HG03469 (cell line): ENCODE measurements at regions not wholly inside any gene's neighbourhood (a gene's known extent, or its start where the extent isn't known, plus 50 kb on each side); places are given as distances from the start of the nearest gene placed in this dataset.
"Not testable (repeated sequence)": the region's sequence is repeated elsewhere in the genome, so short reads cannot be mapped to it uniquely, and the experiment has no call there.

ENCODE experiments used
- ATAC-seq: cut with Tn5 transposase; IDR thresholded peaks from one replicate; pipeline ENCODE4 v1.9.1; 2021; ENCODE audit warnings: mild to moderate bottlenecking, moderate library complexity, moderate number of reproducible peaks; ENCODE audit not compliant: unreplicated experiment

- no peak for ATAC-seq
Measured at GRCh38 chr5:128711216-128711615, 173.2 kb upstream of the FBN2 start.

DNA sequence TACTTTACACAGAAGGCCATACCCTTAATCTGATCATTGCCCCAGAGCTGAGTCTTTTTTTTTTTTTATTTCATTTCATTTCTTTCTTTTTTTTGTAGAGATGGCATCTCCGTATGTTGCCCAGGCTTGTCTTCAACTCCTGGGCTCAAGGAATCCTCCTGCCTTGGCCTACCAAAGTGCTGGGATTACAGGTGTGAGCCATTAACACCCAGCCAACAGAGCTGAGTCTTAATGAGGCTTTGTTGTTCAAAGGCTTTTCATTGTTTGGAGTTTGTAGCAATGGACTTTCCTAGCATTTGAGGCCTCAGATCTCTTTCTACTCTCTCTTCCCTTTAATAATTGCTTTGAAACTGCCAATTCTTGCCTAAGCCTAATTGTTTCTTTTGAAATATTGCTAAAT is 176.5 kb upstream of the FBN2 start:
- no peak for ATAC-seq

GRCh38 chr5:128722551-128722950 is 184.5 kb upstream of the FBN2 start:
- no peak for ATAC-seq

GRCh38 chr5:128730021-128730420 is 192.0 kb upstream of the FBN2 start:
- ATAC-seq: not testable (repeated sequence)

GRCh38 chr5:128735656-128736055 is 197.6 kb upstream of the FBN2 start:
- not testable (repeated sequence) for ATAC-seq

- no peak for ATAC-seq
Measured at GRCh38 chr5:128736553-128736952, 198.5 kb upstream of the FBN2 start.

DNA sequence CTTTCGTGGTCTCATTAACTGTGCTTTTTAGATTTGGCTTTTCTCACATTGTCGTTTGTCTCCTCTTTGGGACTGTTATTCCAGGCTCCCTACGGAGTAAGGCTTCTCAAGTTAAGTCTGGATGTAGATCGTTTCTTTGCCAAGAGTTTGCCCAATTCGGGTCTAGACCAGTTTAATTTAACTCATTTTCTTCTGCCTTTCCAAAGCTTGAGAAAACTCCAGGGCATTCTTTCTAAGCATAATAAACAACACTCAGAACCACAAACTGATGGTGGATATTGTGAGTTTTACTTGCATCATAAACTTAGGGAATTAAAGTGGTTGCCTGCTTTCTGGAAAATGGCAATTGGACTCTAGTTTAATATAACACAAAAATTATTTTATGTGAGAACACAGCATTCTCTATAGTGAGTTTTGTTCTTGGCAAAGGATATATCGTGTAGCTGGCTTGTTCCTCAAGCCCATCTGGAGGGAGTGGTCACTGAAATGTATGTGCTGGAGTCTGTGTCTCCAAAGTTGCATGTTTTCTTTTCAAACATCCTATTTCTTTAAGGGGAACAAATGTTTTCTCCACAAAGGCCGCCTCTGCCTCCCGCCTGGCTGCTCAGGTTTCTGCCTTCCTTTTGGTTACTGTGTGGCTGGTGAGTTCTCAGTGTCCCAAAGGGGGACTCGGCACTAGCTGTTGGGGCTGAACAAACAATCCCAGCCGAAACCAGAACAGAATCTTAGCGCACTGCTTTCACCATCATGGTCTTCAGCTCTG is 211.3 kb upstream of the FBN2 start:
- ATAC-seq: no peak

DNA sequence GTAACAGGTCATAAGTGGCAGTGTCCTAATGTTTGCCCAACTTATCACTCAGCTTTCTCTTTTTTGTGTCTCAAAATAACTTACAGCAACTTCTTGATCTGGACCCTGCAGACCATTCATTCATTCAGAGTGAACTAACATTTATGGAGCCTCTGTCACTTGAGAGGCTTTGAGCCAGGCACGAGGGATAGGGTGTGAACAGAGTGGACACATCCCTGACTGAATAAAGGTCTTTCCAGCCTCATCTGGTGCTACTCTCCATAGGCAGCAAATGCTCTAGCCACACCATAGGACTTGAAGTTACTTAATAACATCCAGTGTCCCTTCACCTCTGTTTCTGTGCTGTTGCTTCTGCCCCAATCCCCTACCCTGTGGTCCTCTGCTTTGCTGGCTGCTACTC is 212.1 kb upstream of the FBN2 start:
- ATAC-seq: no peak

DNA sequence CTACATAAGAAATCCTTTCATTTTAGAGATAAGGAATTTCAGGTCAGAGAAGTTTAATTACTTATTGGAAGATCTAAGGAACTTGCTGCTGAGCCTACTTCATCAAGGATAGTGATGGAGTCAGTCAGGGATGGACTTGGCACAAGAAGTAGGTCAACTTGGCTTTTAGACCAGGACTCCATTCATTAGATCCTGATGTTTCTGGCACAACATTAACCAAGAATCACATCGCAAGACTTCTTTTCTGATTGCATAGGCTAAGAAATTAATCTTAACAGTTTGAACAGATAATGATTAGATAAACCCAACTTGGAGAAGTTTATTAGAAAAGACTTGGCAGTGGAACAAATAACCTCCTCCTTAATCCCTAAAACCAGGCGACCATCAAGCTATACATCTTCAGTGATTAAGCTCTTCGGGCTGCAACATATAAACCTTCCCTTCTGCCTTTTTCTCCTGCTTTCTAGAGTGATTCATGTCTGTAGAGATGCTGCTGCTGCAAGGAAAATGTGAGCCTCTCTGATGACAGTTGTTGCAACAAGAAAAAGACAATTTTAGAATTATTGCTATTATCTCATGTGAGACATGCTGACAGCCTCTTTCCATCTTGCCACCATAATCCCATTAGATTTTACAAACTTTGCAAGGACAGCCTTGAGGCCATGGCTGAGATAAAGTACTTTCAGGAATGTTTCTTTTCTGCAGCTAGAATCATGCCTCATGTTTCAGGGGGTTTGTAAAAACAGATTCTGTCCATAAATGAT is 207.9 kb upstream of the SLC27A6 start:
- ATAC-seq: no peak

GRCh38 chr5:128762661-128763306 is 202.5 kb upstream of the SLC27A6 start:
- no peak for ATAC-seq

DNA sequence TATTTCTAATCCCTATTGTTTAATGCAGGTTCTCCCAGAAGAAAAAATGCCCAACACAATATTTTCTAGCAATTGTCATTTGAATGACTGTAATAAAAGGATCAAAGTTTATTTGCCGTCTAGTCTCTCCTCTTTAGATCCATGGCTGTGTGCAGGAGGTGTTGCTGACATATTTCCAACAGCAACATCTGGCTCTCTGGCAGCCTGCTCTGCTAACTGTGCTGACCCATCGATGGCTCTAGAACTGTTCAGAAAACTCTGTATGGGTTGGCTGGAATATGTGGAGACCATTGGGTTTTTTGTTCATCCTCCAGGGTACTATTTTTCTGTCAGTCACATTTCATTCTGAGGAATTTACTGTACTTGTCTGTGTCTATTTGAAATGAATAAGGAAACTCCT is 202.0 kb upstream of the SLC27A6 start:
- no peak for ATAC-seq

DNA sequence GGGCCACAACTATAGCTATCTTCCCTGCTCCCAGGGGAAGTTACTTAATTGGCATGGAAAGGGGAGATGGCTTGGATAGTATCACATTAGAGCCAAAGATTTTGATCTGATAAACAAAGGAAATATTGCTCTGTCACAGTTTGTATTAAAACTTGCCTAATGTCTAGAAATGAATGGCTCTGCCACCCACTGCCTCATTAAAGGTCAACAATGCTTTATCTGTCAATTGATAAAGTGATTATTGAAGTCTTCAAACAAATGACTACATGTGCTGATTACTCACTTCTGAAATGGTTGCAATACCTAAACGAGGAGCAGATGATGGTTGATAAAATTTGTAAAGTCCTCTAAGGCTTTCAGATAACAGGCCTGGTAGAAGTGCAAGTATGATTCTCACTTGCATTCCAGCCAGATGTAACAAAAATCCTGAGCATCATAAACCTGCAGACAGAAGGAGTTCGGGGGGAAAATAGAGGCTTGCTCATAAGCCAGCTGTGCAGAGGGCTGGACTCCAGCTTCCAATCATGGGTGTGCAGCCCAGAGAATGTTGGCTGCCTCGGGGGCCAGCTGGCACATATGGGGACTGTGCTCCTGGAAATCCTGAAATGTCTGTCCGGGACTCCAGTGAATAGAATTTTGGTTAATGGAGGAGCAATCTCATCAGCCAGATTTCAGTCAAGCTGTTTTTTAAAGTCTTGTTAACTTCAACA is 200.5 kb upstream of the SLC27A6 start:
- no peak for ATAC-seq

DNA sequence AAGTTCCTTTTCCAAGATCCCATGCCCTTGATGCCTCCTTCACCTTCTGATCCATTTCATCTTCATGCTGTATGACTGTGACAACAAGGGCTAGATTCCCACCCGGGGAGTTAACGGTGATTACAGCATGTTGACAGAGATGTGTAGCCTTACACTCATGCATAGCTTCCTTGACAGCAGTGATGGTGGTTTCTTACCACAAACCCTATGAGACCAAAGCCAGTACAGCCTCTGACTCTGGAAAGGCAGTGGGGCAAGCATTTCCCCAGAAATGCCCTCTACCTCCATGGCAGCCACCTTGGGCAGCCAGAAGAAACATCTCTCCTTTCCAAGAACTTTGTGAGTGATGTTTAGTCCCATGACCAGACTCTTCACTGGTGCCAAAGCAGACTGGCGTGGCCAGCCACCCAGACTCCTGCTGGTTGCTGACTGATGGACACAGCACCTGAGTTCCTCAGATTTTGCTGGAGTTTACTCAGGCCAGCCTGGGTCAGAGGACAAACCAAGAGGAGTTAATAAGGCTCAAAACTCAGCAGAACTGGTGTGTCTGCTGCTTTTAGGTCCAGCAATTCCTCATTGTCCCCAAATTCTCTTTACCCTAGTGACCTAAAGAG is 199.7 kb upstream of the SLC27A6 start:
- ATAC-seq: no peak

- no peak for ATAC-seq
Measured at GRCh38 chr5:128766406-128766805, 198.9 kb upstream of the SLC27A6 start.

GRCh38 chr5:128770907-128771306 is 194.4 kb upstream of the SLC27A6 start:
- no peak for ATAC-seq

DNA sequence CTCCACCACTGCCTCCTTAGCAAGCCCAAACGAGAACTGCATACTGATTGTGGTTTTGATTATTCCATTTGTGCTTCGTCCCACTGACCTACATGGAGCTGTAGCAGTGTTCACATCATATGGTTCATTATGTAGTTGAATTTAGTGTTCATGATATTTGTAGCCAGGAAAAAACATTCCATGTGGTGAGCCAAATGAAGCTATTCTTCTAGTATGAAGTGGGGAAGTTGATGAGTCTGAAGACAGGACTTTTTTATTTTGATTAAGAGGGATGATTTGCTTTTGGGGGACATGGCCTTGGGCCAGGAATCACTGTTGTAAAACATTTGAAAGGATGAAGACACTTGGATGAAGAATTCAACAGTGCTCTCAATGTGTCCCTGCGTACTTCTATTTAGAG is 192.9 kb upstream of the SLC27A6 start:
- no peak for ATAC-seq

DNA sequence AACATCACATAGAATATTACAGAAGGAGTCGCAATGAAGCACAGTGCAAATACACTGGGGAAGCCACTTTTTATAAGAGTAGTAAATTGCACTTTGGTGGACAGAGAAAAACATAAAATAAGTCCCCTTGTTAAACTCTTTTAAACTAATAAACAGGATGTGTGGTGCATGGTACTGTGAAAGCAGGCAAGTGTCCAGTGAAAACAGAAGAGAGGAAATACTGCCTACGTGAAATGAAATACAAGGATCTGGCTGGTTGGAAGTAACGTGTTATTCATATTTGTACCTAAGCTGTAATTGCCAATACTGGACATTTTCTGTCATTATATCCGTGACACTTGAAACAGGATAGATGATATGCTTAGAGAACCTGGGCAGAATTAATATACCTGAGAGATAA is 191.9 kb upstream of the SLC27A6 start:
- no peak for ATAC-seq

GRCh38 chr5:128774605-128775004 is 190.7 kb upstream of the SLC27A6 start:
- no peak for ATAC-seq

GRCh38 chr5:128775558-128775957 is 189.7 kb upstream of the SLC27A6 start:
- no peak for ATAC-seq

GRCh38 chr5:128777052-128777451 is 188.2 kb upstream of the SLC27A6 start:
- peak; percentile 90 for ATAC-seq

GRCh38 chr5:128778474-128778873 is 186.8 kb upstream of the SLC27A6 start:
- ATAC-seq: no peak
